SKM-1 (cell line): ENCODE measurements at regions not wholly inside any gene's neighbourhood (a gene's known extent, or its start where the extent isn't known, plus 50 kb on each side); places are given as distances from the start of the nearest gene placed in this dataset.
"Not testable (repeated sequence)": the region's sequence is repeated elsewhere in the genome, so short reads cannot be mapped to it uniquely, and the experiment has no call there.

Experiments
- DNase-seq: peaks from one replicate; lab custom pipeline; 2025; ENCODE audit not compliant: unreplicated experiment; lab: John Stamatoyannopoulos, UW

DNA sequence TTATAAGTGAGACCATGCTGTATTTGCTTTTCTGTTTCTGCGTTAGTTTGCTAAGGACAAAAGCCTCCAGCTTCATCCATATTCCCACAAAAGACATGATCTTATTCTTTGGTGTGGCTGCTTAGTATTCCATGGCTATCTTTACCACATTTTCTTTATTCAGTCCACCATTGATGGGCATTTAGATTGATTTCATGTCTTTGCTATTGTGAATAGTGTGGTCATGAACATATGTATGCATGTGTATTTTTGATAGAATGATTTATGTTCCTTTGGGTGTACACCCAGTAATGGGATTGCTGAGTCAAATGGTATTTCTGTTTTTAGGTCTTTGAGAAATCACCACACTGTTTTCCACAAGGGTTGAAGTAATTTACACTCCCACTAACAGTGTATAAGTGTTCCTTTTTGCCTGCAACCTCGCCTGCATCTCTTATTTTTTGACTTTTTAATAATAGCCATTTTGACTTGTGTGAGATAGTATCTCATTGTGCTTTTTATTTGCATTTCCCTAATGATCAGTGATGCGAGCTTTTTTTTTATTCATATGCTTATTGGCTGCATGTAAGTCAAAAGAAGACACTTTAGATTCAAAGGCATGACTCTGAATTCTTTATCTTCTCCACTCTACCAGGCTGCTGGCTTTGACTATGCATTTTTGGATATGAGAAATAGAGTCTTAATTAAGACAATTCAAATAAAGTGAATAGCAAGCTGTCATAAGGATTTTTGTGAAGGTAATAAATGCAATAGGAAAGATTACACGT is 183.3 kb upstream of the SYNPR start:
- DNase-seq, result no peak

GRCh38 chr3:63096248-63097058 is 181.7 kb upstream of the SYNPR start:
- DNase-seq, result no peak

DNA sequence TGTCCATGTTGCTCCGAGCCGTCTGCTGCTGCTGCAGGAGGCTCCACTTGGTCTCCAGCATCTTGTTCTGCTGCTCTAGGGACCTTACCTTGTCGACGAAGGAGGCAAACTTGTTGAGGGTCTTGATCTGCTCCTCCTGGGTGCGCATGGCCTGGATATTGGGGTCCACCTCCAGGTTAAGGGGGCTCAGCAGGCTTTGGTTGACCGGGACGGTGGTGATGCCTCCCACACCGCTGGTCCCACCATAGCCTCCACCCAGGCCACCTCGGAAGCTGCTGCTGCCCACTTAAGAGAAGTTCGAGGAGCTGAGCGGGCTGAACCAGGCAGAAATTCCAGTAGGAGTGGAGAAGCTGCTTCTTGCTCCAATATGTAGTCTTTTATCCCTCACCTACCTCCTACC is 180.7 kb upstream of the SYNPR start:
- DNase-seq, result no peak

DNA sequence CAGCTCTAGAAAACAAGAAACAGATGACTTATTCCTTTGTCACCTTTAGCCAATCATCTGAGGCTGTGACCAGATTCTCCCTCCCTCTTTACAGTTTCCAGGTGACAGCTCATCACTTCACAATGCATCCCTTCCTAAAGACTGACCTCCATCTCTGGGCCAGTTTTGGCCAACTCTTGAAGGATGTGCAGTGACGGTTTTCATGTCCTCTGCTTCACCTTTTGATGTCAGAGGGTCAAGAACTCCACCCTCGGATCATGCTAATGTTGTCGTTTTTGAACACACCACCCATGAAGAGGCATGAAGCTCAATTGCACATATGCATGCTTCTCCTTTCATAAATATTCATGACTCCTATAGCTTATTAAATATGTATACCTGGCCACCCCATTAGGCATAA is 161.2 kb upstream of the SYNPR start:
- DNase-seq, result no peak

DNA sequence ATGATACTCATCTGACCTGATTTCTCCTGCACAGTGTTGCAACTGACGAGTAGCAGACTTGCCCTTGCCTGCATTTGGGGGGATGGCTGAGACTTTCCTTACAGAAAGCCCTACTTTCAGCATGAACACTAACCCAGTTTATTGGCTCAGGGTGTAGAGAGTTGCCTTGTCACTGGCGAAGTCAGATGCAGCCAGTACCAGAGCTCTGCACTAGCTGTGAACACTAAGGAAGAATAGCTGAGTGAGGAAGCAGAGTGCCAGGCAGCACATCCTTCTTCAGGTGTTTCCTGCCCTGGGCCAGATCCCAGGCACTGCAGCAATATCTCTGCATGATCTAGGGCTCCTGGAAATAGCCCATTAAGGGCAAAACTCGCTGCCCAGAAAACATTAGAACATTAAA is 154.0 kb upstream of the SYNPR start:
- no peak for DNase-seq

GRCh38 chr3:63126530-63126929 is 151.6 kb upstream of the SYNPR start:
- no peak for DNase-seq

GRCh38 chr3:63128380-63128779 is 149.7 kb upstream of the SYNPR start:
- DNase-seq, result no peak

DNA sequence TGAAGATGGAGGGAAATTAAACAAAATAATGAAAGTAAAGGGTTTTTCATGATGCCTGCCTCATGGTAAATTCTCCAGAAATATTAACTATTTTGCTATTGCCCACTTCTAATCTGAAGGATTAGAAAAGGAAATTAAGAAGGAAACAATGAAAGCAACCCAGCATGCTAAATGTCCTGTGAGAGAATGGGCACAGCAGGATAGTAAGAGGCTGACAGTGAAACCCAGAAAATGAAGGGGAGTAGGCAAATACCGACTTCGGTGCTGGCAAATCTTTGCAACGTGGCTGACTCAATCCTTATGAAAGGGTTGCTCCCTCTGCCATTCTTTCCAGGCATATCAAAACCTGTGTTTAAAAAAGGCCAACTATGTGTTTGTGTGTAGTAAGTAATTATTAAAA is 147.5 kb upstream of the SYNPR start:
- DNase-seq, result no peak

DNA sequence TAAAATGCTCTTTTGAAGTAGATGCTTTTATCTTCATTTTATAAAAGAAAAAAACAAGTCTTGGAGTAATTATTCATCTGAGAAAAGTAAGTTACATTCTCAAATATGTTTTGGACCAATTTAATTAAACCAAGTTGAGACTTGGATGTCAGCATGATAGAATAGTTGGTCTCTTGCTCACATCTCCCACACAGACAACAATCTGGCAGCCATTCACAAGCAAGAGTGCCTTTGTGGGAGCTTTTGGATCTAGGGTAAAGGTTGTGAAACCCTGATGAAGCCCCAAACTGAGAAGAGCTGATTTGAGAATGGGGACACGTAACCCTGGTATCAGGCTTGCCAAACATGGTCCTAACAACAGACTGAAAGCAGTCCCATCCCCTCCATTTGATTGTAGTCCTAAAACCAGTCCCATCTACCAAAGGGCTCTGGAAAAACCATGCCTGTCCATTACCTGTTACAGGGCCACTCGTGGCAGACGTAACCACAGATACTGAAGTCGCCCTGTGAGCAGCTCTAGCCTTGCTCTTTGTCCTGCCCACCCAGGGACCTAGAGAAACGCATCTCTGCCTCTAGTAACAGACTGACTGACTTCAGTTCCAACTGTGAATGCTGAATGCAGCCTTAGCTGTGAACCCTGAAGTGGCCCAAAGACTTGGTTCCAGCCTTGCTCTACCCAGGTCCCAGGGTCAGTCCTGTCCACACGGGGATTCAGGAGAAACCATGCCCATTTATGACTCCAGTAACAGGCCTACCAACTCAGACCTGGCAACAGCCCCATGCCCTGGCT is 145.5 kb upstream of the SYNPR start:
- no peak for DNase-seq

DNA sequence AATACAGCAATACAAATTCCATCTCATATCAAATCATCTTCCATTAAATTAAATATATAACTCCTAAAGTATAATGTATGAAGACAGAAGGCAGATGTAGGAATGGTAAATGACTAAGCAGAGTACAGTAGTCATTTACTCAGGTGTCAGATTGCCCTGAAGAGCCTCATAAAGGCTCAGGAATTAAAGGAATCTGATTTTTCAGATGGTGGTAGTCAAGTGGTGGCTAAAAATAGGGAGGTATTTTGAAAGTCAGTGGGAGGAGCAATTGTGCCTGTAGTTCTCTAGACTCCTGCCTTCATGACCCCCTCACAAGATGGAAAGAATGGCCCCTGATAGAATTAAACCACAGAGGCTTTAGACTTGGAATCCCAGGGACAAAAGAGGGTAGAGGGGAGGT is 142.7 kb upstream of the SYNPR start:
- DNase-seq, result no peak

DNA sequence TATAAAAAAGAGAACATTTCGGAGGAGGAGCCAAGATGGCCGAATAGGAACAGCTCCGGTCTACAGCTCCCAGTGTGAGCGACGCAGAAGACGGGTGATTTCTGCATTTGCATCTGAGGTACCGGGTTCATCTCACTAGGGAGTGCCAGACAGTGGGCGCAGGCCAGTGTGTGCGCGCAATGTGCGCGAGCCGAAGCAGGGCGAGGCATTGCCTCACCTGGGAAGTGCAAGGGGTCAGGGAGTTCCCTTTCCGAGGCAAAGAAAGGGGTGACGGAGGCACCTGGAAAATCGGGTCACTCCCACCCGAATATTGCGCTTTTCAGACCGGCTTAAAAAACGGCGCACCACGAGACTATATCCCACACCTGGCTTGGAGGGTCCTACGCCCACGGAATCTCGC is 141.9 kb upstream of the SYNPR start:
- not testable (repeated sequence) for DNase-seq

DNA sequence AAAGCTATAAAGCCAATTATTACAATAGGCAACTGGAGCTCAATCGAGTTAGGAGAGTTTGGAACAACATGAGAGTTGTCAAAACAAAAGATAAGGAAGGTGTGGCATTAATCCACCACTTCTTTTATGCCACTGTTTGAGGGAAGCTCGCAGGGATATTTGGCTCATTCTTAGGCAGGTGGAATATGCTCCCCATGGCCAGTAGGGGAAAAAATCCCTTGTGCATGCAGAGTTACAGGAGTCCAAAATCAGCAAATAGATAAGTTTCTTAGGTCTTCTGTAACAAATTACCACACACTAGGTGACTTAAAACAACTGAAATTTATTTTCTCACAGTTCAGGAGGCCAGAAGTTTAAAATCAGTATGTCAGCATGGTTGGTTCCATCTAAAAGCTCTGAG is 135.4 kb upstream of the SYNPR start:
- no peak for DNase-seq

- DNase-seq, result no peak
Observed at GRCh38 chr3:63146154-63146553, 132.0 kb upstream of the SYNPR start.

DNA sequence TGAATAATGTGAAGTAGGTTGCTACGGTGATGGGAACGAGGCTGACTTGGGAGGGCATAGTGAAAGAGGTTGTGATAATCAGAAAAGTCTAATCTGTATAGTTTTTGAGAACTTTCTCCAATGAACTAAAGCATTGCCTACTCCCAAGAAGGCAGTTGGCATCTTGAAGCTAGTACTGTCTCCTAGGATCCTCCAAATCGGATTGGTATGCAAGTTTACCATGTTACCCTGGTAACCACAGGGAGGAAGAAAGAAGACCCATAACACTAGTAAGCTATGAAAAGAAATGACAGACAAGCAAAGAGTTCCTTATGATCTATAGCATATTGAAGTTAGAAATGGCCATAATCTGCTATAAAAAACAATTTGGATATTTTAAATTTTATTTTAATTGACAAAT is 127.2 kb upstream of the SYNPR start:
- DNase-seq, result no peak

- no peak for DNase-seq
Observed at GRCh38 chr3:63151897-63152296, 126.2 kb upstream of the SYNPR start.

DNA sequence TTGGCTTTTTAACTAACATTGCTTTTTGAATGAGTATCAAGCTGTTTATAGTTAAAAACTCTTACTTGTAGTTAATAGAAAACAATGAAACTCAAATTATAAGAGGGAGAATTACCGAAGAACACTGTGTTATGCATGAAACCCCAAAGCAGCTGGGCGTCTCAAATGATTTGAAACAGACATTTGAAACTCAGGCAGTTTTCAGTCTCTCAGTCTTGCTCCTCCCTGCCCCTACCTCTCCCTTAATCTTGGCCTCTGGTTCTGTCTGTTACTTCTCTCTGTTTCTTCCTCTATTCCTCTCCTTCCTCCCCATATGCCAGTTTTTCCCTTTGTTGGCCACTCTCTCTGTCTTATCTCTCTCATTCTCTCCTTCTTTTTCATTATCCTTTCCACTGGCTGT is 118.3 kb upstream of the SYNPR start:
- no peak for DNase-seq

DNA sequence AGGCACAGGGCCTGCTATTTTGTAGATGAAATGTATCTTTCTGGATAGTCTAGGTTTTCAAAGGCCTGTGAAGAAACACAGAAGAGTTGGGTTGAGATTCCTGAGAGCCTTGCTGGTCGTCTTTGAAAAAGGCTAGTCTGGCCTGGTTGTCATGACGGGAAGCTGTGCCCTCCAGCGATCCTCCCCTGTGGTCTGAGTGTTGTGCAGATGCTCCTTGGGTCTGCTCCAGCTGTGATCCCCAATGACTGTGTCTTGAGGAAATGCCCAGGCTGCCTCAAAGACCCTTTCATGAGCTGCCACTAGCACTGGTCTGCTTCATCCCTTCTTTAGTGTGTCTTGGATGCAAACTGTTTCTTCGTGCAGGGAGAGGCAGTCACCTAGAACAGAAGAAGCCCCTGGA is 111.0 kb upstream of the SYNPR start:
- no peak for DNase-seq

- DNase-seq, result no peak
Observed at GRCh38 chr3:63168179-63168578, 109.9 kb upstream of the SYNPR start.

GRCh38 chr3:63179862-63180522 is 98.1 kb upstream of the SYNPR start:
- DNase-seq, result no peak

- no peak for DNase-seq
Observed at GRCh38 chr3:63192248-63192647, 85.9 kb upstream of the SYNPR start.

DNA sequence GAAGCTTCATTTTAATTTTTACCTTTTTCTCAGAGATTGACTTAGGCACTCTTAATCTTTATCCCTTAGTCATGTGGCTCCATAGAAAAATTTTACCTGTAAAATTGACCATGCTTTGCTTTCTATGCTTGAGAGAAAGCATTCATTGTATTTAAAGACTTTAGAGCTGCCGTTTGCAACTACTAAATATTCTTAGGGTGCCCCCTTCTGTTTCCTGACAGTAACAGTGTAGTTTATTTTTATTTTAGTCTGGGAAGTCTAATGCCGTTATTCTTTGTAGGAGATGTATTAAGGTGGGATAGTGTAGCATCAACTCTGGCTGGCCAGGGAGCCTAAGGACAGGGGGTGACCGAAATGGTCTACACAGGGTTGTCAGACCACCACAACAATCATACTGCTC is 84.5 kb upstream of the SYNPR start:
- no peak for DNase-seq
